HL-60 (cell line): ENCODE measurements at regions not wholly inside any gene's neighbourhood (a gene's known extent, or its start where the extent isn't known, plus 50 kb on each side); places are given as distances from the start of the nearest gene placed in this dataset.

Experiments used
- DNase-seq, 2 experiments: peaks; one replicate each; pipeline ENCODE4 v3.0.0-alpha.2; 2010 to 2020; ENCODE audit warnings: low read depth in 1 of 2, low spot score in 1 of 2
- H3K27ac ChIP-seq: fragments of 250-450 bp; sonication (Bioruptor Pico); replicated peaks from 2 replicates; pipeline ENCODE4 v1.5.1; 2020; ENCODE audit warnings: mild to moderate bottlenecking, moderate library complexity
- H3K27me3 ChIP-seq: fragments of 250-450 bp; sonication (Bioruptor Pico); 2 replicates; pipeline ENCODE4 v1.5.1; 2021; ENCODE audit warnings: mild to moderate bottlenecking, moderate library complexity; ENCODE audit not compliant: insufficient read depth, poor library complexity, severe bottlenecking
- H3K4me3 ChIP-seq: replicated peaks from 2 replicates; pipeline ENCODE4 v1.5.1; 2011; ENCODE audit warnings: mild to moderate bottlenecking, control low read depth, low read length; ENCODE audit not compliant: insufficient read depth
- CTCF ChIP-seq: IDR thresholded peaks from one replicate; pipeline ENCODE4 v1.5.1; 2011; ENCODE audit warnings: low read length, control low read depth, inconsistent platforms; ENCODE audit not compliant: insufficient read depth
- GABPA ChIP-seq: IDR thresholded peaks from 2 replicates; pipeline ENCODE4 v1.6.1; 2012; ENCODE audit warnings: low read depth
- POLR2AphosphoS5 ChIP-seq: IDR thresholded peaks from 2 replicates; pipeline ENCODE4 v1.6.1; 2012; ENCODE audit warnings: low read depth
- REST ChIP-seq: IDR thresholded peaks from 2 replicates; pipeline ENCODE4 v1.6.1; 2012; ENCODE audit warnings: low read depth; ENCODE audit not compliant: insufficient replicate concordance
- SPI1 ChIP-seq: IDR thresholded peaks from 2 replicates; pipeline ENCODE4 v1.6.1; 2012; ENCODE audit warnings: low read depth, mild to moderate bottlenecking, borderline replicate concordance

GRCh38 chr12:87690236-87690810 lies 338.9 kb downstream of the C12orf50 start:
- no peak overlapping the region for H3K27ac ChIP-seq
- H3K4me3 ChIP-seq = no peak overlapping the region
- no peak for DNase-seq
- no peak for TF ChIP-seq GABPA
- TF ChIP-seq CTCF = no peak
- no peaks in the 10 kb centered on the region for H3K27me3 ChIP-seq

GRCh38 chr12:87689196-87689595 lies 340.0 kb downstream of the C12orf50 start:
- DNase-seq = no peak
- no peak for TF ChIP-seq SPI1
- TF ChIP-seq POLR2AphosphoS5 = no peak
- TF ChIP-seq CTCF = no peak
- TF ChIP-seq GABPA = no peak
- no peak for TF ChIP-seq REST
- Histone ChIP-seq H3K27ac (no peak overlapping the region), H3K4me3 (no peak overlapping the region), H3K27me3 (no peaks in the 10 kb centered on the region)

- TF ChIP-seq CTCF (no peak), POLR2AphosphoS5 (no peak), SPI1 (no peak), GABPA (no peak), REST (no peak)
- H3K4me3 ChIP-seq = no peak overlapping the region
- H3K27ac ChIP-seq = no peak overlapping the region
- DNase-seq = no peak
- H3K27me3 ChIP-seq = no peaks in the 10 kb centered on the region
Measured at GRCh38 chr12:87687362-87687761, 341.8 kb downstream of the C12orf50 start.

- H3K27ac ChIP-seq = no peak overlapping the region
- TF ChIP-seq GABPA (no peak), CTCF (no peak), SPI1 (no peak), REST (no peak), POLR2AphosphoS5 (no peak)
- DNase-seq = no peak
- no peak overlapping the region for H3K4me3 ChIP-seq
- no peaks in the 10 kb centered on the region for H3K27me3 ChIP-seq
Measured at GRCh38 chr12:87685696-87686095, 343.5 kb downstream of the C12orf50 start.
